Hypothalamus (tissue), 51 donors: ENCODE measurements at regions not wholly inside any gene's neighbourhood (a gene's known extent, or its start where the extent isn't known, plus 50 kb on each side); places are given as distances from the start of the nearest gene placed in this dataset.

Experiments
- DNase-seq, 51 donors: peaks; one replicate each; lab custom pipeline; 2025; lab: John Stamatoyannopoulos, UW

- no peak for DNase-seq
Measured at GRCh38 chr10:6743291-6743849, 163.3 kb upstream of the PRKCQ start.

GRCh38 chr10:6741541-6741941 is 161.5 kb upstream of the PRKCQ start:
- DNase-seq, result no peak

- DNase-seq, result no peak
Measured at GRCh38 chr10:6739530-6740174, 159.6 kb upstream of the PRKCQ start.

- DNase-seq, result peak in 3 of 51 donors; percentile 2 to 25 (median 2)
Measured at GRCh38 chr10:6738112-6738768, 158.2 kb upstream of the PRKCQ start.

GRCh38 chr10:6737758-6738111 is 157.7 kb upstream of the PRKCQ start:
- peak in 2 of 51 donors; percentile 3 to 11 for DNase-seq

GRCh38 chr10:6737080-6737641 is 157.1 kb upstream of the PRKCQ start:
- DNase-seq, result no peak

- no peak for DNase-seq
Measured at GRCh38 chr10:6734286-6734685, 154.2 kb upstream of the PRKCQ start.

- no peak for DNase-seq
Measured at GRCh38 chr10:6729861-6730344, 149.8 kb upstream of the PRKCQ start.

- DNase-seq, result no peak
Measured at GRCh38 chr10:6729071-6729774, 149.1 kb upstream of the PRKCQ start.

- no peak for DNase-seq
Measured at GRCh38 chr10:6726924-6727323, 146.8 kb upstream of the PRKCQ start.

GRCh38 chr10:6722616-6723004 is 142.5 kb upstream of the PRKCQ start:
- DNase-seq, result no peak

- no peak for DNase-seq
Measured at GRCh38 chr10:6721964-6722615, 142.0 kb upstream of the PRKCQ start.

- peak in 1 of 51 donors; percentile 8 for DNase-seq
Measured at GRCh38 chr10:6721480-6721879, 141.4 kb upstream of the PRKCQ start.

GRCh38 chr10:6719561-6719960 is 139.5 kb upstream of the PRKCQ start:
- DNase-seq, result no peak

GRCh38 chr10:6718550-6718949 is 138.5 kb upstream of the PRKCQ start:
- no peak for DNase-seq

- no peak for DNase-seq
Measured at GRCh38 chr10:6716516-6716915, 136.4 kb upstream of the PRKCQ start.

- DNase-seq, result no peak
Measured at GRCh38 chr10:6713716-6714115, 133.6 kb upstream of the PRKCQ start.

- DNase-seq, result no peak
Measured at GRCh38 chr10:6713120-6713519, 133.0 kb upstream of the PRKCQ start.

- no peak for DNase-seq
Measured at GRCh38 chr10:6711881-6712280, 131.8 kb upstream of the PRKCQ start.

- peak in 1 of 51 donors; percentile 21 for DNase-seq
Measured at GRCh38 chr10:6711408-6711841, 131.3 kb upstream of the PRKCQ start.

- no peak for DNase-seq
Measured at GRCh38 chr10:6707352-6707751, 127.3 kb upstream of the PRKCQ start.
